Ovary (tissue), 7 donors: ENCODE measurements at regions not wholly inside any gene's neighbourhood (a gene's known extent, or its start where the extent isn't known, plus 50 kb on each side); places are given as distances from the start of the nearest gene placed in this dataset.

Experiments used
- DNase-seq, 5 donors: peaks; one replicate each; pipeline ENCODE4 v3.0.0-alpha.2; 2019 to 2020
- H3K27ac ChIP-seq, 2 donors: fragments of 200-600 bp; one replicate each; pipeline versions ENCODE4 v1.5.1 to v1.8.0; 2019 to 2022
- H3K27me3 ChIP-seq: fragments of 200-600 bp; one replicate; pipeline ENCODE4 v1.8.0; 2022
- H3K36me3 ChIP-seq: fragments of 200-600 bp; sonication (generic); one replicate; pipeline ENCODE4 v1.5.1; 2019
- H3K4me1 ChIP-seq: one replicate; pipeline ENCODE4 v1.8.1; 2013; ENCODE audit warnings: mild to moderate bottlenecking, moderate library complexity; ENCODE audit not compliant: insufficient read depth
- H3K4me3 ChIP-seq: fragments of 200-600 bp; sonication (generic); one replicate; pipeline ENCODE4 v1.5.1; 2017
- H3K9me3 ChIP-seq, 2 donors: fragments of 200-600 bp in 1 of 2; sonication (generic) in 1 of 2; one replicate each; pipeline versions ENCODE4 v1.5.1 to v1.8.1; 2013 to 2019; ENCODE audit warnings: mild to moderate bottlenecking in 1 of 2, moderate library complexity in 1 of 2
- EP300 ChIP-seq: sonication (generic); formaldehyde crosslinking; IDR thresholded peaks from one replicate; pipeline ENCODE4 v1.6.1; 2017; ENCODE audit warnings: antibody characterized with exemption
- POLR2A ChIP-seq: fragments of 450-650 bp; IDR thresholded peaks from one replicate; pipeline ENCODE4 v1.6.1; 2017; ENCODE audit warnings: antibody characterized with exemption, mild to moderate bottlenecking, moderate library complexity
- WGBS, 3 donors: extraction: QIAGEN DNeasy Blood & Tissue Kit in 1 of 3; methylation state at CpG; one replicate each; pipeline versions ENCODE4 v1.1.5 to v1.1.7; 2013 to 2017; 5-methylcytosine and 5-hydroxymethylcytosine counted together
- intact Hi-C, 4 donors: fragments of 100-400 bp; cut with DNase I; formaldehyde crosslinking; loops; one replicate each; pipeline versions ENCODE4 v1.11.0 to v1.15.1; 2022 to 2023
- TF ChIP-seq, protein P1 (sequence below), 3 donors: fragments of 450-650 bp in 2 of 3; fragments of 200-600 bp in 1 of 3; IDR thresholded peaks; one replicate each; pipeline versions ENCODE4 v1.5.1 to v1.8.0; 2016 to 2022; ENCODE audit warnings: antibody characterized with exemption in 3 of 3, mild to moderate bottlenecking in 1 of 3
- donor health status: DM: no; HTN: no; CAD: no; lungs with moderate emphysema.
- donor health status: DM: no; HTN: no; CAD: no.
- donor health status: Bipolar disorder and iron deficiency.
- donor health status: DM: no; HTN: no; CAD: no.
- donor health status: DM: yes; HTN: yes; CAD: no.

DNA sequence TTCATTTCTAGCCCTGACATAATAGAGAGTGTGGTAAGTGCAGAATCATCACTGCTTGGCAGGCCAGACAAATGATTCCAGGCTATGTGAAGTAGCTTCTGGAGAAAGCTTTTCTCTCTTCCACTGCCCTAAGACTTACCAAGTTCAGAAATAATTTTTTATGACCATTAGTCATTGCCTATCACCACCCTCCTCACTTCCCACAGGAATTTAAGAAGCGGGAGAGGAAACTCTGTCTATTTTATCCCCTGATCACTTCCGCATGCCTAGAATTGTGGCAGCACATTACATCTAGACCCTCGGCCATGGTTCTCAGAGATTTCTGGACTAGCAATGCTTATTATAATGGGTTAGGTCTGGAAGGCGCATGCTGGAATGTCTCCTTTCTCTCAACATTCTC lies 397.8 kb upstream of the NR2F2 start:
- TF ChIP-seq POLR2A, result no peak
- TF ChIP-seq, protein P1, sequence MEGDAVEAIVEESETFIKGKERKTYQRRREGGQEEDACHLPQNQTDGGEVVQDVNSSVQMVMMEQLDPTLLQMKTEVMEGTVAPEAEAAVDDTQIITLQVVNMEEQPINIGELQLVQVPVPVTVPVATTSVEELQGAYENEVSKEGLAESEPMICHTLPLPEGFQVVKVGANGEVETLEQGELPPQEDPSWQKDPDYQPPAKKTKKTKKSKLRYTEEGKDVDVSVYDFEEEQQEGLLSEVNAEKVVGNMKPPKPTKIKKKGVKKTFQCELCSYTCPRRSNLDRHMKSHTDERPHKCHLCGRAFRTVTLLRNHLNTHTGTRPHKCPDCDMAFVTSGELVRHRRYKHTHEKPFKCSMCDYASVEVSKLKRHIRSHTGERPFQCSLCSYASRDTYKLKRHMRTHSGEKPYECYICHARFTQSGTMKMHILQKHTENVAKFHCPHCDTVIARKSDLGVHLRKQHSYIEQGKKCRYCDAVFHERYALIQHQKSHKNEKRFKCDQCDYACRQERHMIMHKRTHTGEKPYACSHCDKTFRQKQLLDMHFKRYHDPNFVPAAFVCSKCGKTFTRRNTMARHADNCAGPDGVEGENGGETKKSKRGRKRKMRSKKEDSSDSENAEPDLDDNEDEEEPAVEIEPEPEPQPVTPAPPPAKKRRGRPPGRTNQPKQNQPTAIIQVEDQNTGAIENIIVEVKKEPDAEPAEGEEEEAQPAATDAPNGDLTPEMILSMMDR (IDR thresholded peaks at IDR 0.05), result no peak
- TF ChIP-seq EP300, result no peak
- Histone ChIP-seq H3K4me1 (peaks cover 32% of the 10 kb centered on the region), H3K27me3 (no peaks in the 10 kb centered on the region), H3K9me3 (no peaks in the 10 kb centered on the region), H3K4me3 (no peak overlapping the region), H3K27ac (peak overlapping the region in 1 of 2 donors; percentile 68), H3K36me3 (no peaks in the 10 kb centered on the region)
- no peak for DNase-seq
- intact Hi-C loops, result loop anchor here in 1 of 4 donors (5.0 kb wide), 1 partner anchor 390 kb away; no protein-coding TSS in a partner anchor
- WGBS, 3 donors, result 79 to 90% (median 80%) methylated on average over 4 of the region's 4 CpGs

DNA sequence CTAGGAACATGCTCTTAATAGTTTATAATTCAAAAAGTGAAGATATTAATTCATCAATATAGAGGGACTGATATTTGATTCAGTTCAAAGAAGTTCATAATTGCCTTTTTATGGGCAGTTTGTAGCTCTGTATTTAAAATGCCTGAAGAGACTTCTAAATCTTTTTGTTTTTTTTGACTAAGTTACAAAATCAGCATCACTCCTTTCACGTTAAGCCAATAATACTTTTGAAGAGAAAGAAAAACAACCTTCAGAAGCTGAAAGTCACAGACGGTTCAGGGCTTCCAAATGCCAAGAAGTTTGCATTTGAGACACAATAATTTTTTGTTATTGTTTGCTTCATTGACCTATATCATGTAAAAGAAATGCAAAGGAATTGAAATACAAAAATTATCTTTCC lies 394.6 kb upstream of the NR2F2 start:
- DNase-seq, result no peak
- WGBS, 3 donors, result 3 to 12% (median 7%) methylated on average over 2 of the region's 2 CpGs
- H3K27ac ChIP-seq, result peak overlapping the region in 1 of 2 donors; percentile 71
- peaks cover 26% of the 10 kb centered on the region for H3K4me1 ChIP-seq
- H3K9me3 ChIP-seq, result no peaks in the 10 kb centered on the region
- TF ChIP-seq POLR2A (no peak), EP300 (no peak)
- TF ChIP-seq, protein P1 (IDR thresholded peaks at IDR 0.05), result no peak
- no peaks in the 10 kb centered on the region for H3K36me3 ChIP-seq
- H3K4me3 ChIP-seq, result no peak overlapping the region
- no peaks in the 10 kb centered on the region for H3K27me3 ChIP-seq
- intact Hi-C loops, result no loop called here

DNA sequence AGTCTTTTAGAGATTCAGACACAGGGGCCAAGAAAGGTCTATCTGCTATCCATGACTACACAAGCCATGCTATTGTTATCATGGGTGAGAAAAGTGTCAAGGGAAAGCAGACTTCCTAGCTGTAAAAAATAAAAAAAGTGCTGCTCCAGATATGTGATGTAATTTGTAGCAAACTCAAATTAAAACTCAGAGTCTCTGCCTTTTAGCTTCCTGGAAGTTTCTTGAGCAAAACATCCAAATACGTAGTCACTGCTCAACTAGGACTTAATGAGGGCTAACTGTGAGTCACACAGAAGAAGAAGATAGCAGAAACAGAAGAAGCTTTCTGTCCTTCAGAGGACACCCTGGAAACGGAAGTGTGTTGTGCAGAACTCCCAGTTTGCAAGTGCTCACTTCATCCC lies 393.4 kb upstream of the NR2F2 start:
- intact Hi-C loops, result no loop called here
- DNase-seq, result peak in 1 of 5 donors; percentile 39
- Histone ChIP-seq H3K27ac (peak overlapping the region in 1 of 2 donors; percentile 71), H3K4me3 (no peak overlapping the region), H3K9me3 (no peaks in the 10 kb centered on the region), H3K36me3 (no peaks in the 10 kb centered on the region), H3K27me3 (no peaks in the 10 kb centered on the region), H3K4me1 (peaks cover 16% of the 10 kb centered on the region)
- TF ChIP-seq POLR2A, result no peak
- TF ChIP-seq EP300, result no peak
- TF ChIP-seq, protein P1 (IDR thresholded peaks at IDR 0.05), result no peak
- 16 to 29% (median 27%) methylated on average over 2 of the region's 2 CpGs for WGBS, 3 donors

DNA sequence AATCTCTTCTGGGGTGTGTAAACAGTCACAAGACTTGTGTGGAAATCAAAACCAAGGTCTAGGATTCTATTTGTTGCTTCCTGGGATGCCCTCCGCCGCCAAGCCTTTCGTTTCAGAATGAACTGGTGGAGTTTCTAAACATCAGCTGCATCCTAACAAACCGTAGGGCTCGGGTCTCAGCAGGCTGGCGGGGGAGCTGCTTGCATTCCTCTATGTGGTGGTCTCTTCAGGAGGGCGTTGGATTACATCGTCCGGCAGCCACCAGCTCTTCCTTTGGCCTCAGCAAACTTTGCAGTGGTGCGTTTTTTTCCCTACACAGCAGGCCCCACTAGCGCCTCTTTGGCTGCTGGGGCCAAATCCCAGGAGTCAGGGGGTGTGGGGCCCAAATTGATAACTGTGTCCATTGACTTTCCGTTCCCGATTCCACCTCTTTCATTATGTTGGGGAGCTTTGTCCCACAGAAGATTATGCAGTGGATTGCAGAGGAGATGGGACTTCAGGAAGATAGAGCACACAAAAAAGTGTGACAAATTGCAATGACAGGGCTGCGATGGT lies 390.0 kb upstream of the NR2F2 start:
- Histone ChIP-seq H3K36me3 (no peaks in the 10 kb centered on the region), H3K27me3 (no peaks in the 10 kb centered on the region), H3K4me1 (peaks cover 14% of the 10 kb centered on the region), H3K4me3 (no peak overlapping the region), H3K9me3 (no peaks in the 10 kb centered on the region), H3K27ac (no peak overlapping the region)
- TF ChIP-seq, protein P1 (IDR thresholded peaks at IDR 0.05), result no peak
- no peak for TF ChIP-seq POLR2A
- TF ChIP-seq EP300, result no peak
- 94 to 95% (median 95%) methylated on average over 14 of the region's 14 CpGs for WGBS, 3 donors
- intact Hi-C loops, result no loop called here
- no peak for DNase-seq
